ENCODE measurements at regions not wholly inside any gene's neighbourhood (a gene's known extent, or its start where the extent isn't known, plus 50 kb on each side); places are given as distances from the start of the nearest gene placed in this dataset.

DNA sequence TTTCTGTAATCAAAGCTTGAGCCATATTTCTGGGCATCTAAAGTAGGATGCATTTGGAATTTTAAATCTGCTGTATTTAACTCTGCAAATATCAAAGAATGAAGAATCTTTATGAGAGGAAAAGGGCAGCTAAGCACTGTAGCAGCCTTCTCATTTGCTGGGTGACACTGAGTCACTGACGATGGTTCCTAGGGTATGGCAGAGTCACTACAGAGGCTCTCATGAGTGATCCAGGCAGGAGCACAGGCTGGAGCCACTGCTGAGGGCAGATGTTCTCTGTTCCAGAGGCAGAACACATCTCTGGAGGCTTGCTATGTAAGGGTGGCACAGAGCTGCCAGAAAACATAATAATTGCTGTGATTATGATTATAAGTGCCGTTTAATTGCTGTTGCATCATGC lies 340.7 kb upstream of the HTR2A start:
- intact Hi-C loops (cut with DNase I; ENCODE audit: low total_unique reads) = no loop called here
- 63 to 74% methylated on average over 2 of the region's 2 CpGs for WGBS, 2 donors
- no peaks in the 10 kb centered on the region for H3K36me3 ChIP-seq (ENCODE audit: low read depth, missing control alignments)
- H3K4me1 ChIP-seq = no peaks in the 10 kb centered on the region
- TF ChIP-seq, protein P1, sequence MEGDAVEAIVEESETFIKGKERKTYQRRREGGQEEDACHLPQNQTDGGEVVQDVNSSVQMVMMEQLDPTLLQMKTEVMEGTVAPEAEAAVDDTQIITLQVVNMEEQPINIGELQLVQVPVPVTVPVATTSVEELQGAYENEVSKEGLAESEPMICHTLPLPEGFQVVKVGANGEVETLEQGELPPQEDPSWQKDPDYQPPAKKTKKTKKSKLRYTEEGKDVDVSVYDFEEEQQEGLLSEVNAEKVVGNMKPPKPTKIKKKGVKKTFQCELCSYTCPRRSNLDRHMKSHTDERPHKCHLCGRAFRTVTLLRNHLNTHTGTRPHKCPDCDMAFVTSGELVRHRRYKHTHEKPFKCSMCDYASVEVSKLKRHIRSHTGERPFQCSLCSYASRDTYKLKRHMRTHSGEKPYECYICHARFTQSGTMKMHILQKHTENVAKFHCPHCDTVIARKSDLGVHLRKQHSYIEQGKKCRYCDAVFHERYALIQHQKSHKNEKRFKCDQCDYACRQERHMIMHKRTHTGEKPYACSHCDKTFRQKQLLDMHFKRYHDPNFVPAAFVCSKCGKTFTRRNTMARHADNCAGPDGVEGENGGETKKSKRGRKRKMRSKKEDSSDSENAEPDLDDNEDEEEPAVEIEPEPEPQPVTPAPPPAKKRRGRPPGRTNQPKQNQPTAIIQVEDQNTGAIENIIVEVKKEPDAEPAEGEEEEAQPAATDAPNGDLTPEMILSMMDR (IDR thresholded peaks at IDR 0.05) = no peak
- TF ChIP-seq POLR2A (IDR thresholded peaks at IDR 0.05) = no peak
- H3K4me3 ChIP-seq = no peak overlapping the region
- no peaks in the 10 kb centered on the region for H3K27me3 ChIP-seq
- no peak overlapping the region for H3K27ac ChIP-seq
- no peaks in the 10 kb centered on the region for H3K9me3 ChIP-seq
- DNase-seq = no peak

DNA sequence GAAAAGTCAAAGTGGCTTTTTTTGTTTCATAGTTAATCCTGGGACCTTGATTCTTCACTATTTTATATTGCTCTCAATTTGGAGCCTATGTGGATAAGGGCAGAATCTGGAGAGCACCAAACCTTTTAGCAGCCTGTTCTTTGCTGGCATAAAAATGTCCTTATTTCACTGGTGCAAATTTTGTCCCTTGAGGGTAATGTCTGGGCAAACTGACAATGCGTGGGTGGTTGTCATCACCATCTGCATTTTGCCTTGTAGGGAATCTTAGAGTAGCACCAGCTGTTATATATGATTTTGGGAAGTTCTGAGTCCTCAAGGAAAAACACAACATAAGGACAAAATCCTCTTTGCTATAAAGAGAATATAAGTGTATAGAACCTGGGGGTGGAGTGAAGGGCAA lies 336.9 kb upstream of the HTR2A start:
- no peaks in the 10 kb centered on the region for H3K36me3 ChIP-seq (ENCODE audit: low read depth, missing control alignments)
- H3K27ac ChIP-seq = no peak overlapping the region
- no peak overlapping the region for H3K4me3 ChIP-seq
- no peaks in the 10 kb centered on the region for H3K9me3 ChIP-seq
- TF ChIP-seq POLR2A (IDR thresholded peaks at IDR 0.05) = no peak
- TF ChIP-seq, protein P1 (IDR thresholded peaks at IDR 0.05) = no peak
- 68 to 79% methylated on average over 1 of the region's 1 CpG for WGBS, 2 donors
- H3K27me3 ChIP-seq = no peaks in the 10 kb centered on the region
- intact Hi-C loops (cut with DNase I; ENCODE audit: low total_unique reads) = no loop called here
- no peaks in the 10 kb centered on the region for H3K4me1 ChIP-seq
- no peak for DNase-seq

DNA sequence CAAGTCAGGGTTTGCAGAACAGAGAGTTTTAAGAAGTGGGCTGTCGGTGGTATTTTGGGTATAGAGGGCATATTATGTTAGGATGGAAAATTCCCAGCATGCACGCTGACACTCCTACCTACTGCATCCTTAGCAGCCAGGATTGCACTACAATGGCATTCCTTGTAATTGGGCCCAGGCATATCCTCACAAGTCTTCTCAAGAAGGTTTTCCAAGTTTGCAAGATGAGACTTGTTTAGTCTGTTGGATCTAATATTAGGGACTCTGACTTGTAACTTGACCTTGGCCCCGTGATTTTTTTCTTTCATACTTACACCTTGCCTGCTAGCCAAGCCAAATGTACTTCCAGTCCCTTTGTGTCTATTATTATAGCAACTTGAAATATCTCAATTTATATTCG lies 335.7 kb upstream of the HTR2A start:
- no peak overlapping the region for H3K27ac ChIP-seq
- DNase-seq = no peak
- no peaks in the 10 kb centered on the region for H3K36me3 ChIP-seq (ENCODE audit: low read depth, missing control alignments)
- no peak for TF ChIP-seq POLR2A (IDR thresholded peaks at IDR 0.05)
- TF ChIP-seq, protein P1 (IDR thresholded peaks at IDR 0.05) = no peak
- 80 to 82% methylated on average over 4 of the region's 4 CpGs for WGBS, 2 donors
- intact Hi-C loops (cut with DNase I; ENCODE audit: low total_unique reads) = no loop called here
- H3K27me3 ChIP-seq = no peaks in the 10 kb centered on the region
- no peak overlapping the region for H3K4me3 ChIP-seq
- no peaks in the 10 kb centered on the region for H3K9me3 ChIP-seq
- H3K4me1 ChIP-seq = no peaks in the 10 kb centered on the region

DNA sequence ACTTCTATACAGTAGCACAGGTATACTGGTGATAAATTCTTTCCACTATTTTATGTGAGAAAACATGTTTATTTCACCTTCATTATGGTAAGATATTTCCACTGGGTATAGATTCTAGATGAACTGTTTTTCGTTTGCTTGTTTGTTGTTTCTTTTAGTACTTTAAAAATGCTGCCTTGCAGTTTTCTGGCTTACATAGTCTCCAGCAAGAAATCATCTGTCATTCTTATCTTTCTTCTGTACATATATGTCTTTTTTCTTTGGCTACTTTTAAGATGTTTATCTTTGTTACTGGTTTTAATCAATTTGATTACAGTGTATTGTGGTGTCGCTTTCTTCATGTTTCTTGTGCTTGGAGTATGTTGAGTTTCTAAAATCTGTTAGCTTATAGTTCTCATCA lies 333.3 kb upstream of the HTR2A start:
- intact Hi-C loops (cut with DNase I; ENCODE audit: low total_unique reads) = no loop called here

DNA sequence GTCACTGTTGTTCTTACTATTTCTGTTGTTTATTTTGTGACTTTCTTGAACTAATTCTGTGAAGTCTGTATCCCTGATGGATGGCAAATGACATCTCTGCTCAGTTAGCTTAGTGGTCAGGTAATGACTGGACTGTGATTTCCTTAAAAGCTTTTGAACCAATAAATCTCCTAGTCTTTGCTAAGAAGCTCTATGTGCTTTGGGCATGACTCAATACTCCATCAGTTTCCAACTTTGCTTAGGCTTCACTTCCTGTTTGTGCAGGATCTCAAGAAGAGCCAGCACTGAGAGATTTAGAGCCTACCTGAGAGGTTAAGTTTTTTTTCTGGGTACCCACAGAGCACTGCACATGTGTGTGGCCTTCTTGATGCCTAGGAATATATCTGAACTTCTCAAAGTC lies 329.7 kb upstream of the HTR2A start:
- intact Hi-C loops (cut with DNase I; ENCODE audit: low total_unique reads) = no loop called here
- no peaks in the 10 kb centered on the region for H3K27me3 ChIP-seq
- no peak for TF ChIP-seq POLR2A (IDR thresholded peaks at IDR 0.05)
- TF ChIP-seq, protein P1 (IDR thresholded peaks at IDR 0.05) = no peak
- H3K36me3 ChIP-seq (ENCODE audit: low read depth, missing control alignments) = no peaks in the 10 kb centered on the region
- H3K4me1 ChIP-seq = no peaks in the 10 kb centered on the region
- H3K9me3 ChIP-seq = no peaks in the 10 kb centered on the region
- no peak overlapping the region for H3K27ac ChIP-seq
- H3K4me3 ChIP-seq = no peak overlapping the region
- DNase-seq = no peak

More for the DNA sequence above, 333.3 kb upstream of the HTR2A start:
- 86 to 88% methylated on average over 2 of the region's 2 CpGs for WGBS, 2 donors
- no peak overlapping the region for H3K27ac ChIP-seq
- H3K9me3 ChIP-seq = no peaks in the 10 kb centered on the region
- no peaks in the 10 kb centered on the region for H3K36me3 ChIP-seq (ENCODE audit: low read depth, missing control alignments)
- no peak for DNase-seq
- no peaks in the 10 kb centered on the region for H3K27me3 ChIP-seq
- TF ChIP-seq, protein P1 (IDR thresholded peaks at IDR 0.05) = no peak
- TF ChIP-seq POLR2A (IDR thresholded peaks at IDR 0.05) = no peak
- no peak overlapping the region for H3K4me3 ChIP-seq
- no peaks in the 10 kb centered on the region for H3K4me1 ChIP-seq
